HEK293T (cell line): ENCODE measurements at regions not wholly inside any gene's neighbourhood (a gene's known extent, or its start where the extent isn't known, plus 50 kb on each side); places are given as distances from the start of the nearest gene placed in this dataset.

ENCODE experiments used
- BHLHE40 ChIP-seq: fragments of 450-650 bp; IDR thresholded peaks from 2 replicates; pipeline ENCODE4 v1.6.1; 2016; ENCODE audit warnings: mild to moderate bottlenecking, moderate library complexity, borderline replicate concordance
- FOXA1 ChIP-seq: fragments of 450-650 bp; IDR thresholded peaks from 2 replicates; pipeline ENCODE4 v1.6.1; 2016; ENCODE audit warnings: mild to moderate bottlenecking
- FOXK2 ChIP-seq: fragments of 450-650 bp; IDR thresholded peaks from 2 replicates; pipeline ENCODE4 v1.6.1; 2016; ENCODE audit warnings: mild to moderate bottlenecking
- FOXM1 ChIP-seq: fragments of 450-650 bp; IDR thresholded peaks from 2 replicates; pipeline ENCODE4 v1.6.1; 2017; ENCODE audit warnings: mild to moderate bottlenecking, borderline replicate concordance
- HDGF ChIP-seq: fragments of 450-650 bp; IDR thresholded peaks from 2 replicates; pipeline ENCODE4 v1.6.1; 2017; ENCODE audit warnings: antibody characterized with exemption, borderline replicate concordance
- L3MBTL2 ChIP-seq: fragments of 450-650 bp; conservative IDR thresholded peaks from 2 replicates; pipeline ENCODE4 v1.6.1; 2016; ENCODE audit warnings: mild to moderate bottlenecking
- LEF1 ChIP-seq: fragments of 450-650 bp; IDR thresholded peaks from 2 replicates; pipeline ENCODE4 v1.6.1; 2017; ENCODE audit warnings: mild to moderate bottlenecking, borderline replicate concordance
- NFRKB ChIP-seq: fragments of 450-650 bp; IDR thresholded peaks from 2 replicates; pipeline ENCODE4 v1.6.1; 2016; ENCODE audit warnings: mild to moderate bottlenecking, moderate library complexity
- SP1 ChIP-seq: fragments of 450-650 bp; IDR thresholded peaks from 2 replicates; pipeline ENCODE4 v1.6.1; 2017
- SUZ12 ChIP-seq: fragments of 450-650 bp; IDR thresholded peaks from 2 replicates; pipeline ENCODE4 v1.6.1; 2016; ENCODE audit warnings: mild to moderate bottlenecking
- TARDBP ChIP-seq: fragments of 450-650 bp; IDR thresholded peaks from 2 replicates; pipeline ENCODE4 v1.6.1; 2016
- ZNF384 ChIP-seq: fragments of 450-650 bp; IDR thresholded peaks from 2 replicates; pipeline ENCODE4 v1.6.1; 2016
- TF ChIP-seq, protein P1 (sequence below): fragments of 450-650 bp; IDR thresholded peaks from 2 replicates; pipeline ENCODE4 v1.6.1; 2016

DNA sequence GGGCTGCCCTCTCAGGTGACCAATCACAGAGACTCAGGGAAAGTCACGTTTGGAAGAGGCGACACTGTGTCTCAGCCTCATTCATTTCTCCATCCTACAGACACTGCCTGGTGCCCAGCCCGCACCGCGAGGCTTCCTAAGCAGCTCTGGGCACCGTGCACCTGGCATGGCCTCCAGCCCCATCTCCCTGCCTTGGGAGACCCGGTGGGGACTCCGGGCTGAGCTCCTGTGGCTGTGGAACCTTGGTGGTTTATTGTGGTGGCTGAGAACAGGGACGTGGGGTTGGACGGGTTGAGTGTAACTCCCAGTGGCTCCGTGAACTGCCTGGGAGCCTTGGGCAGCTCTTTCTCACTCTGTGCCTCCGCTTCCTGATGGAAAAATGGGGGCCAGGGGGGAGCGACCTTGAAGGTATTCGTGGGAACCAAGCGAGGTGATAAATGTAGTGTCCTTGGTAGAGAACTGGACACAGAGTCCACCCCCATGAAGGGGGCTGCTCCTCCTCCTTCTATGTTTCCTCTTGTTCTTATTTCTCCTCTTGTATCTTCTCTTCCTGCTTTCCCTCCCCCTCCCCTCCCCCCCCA is 215.4 kb downstream of the SEC14L1 start:
- TF ChIP-seq TARDBP (no peak), ZNF384 (no peak), HDGF (no peak), LEF1 (no peak), FOXK2 (no peak), SP1 (no peak), FOXM1 (no peak), BHLHE40 (no peak), L3MBTL2 (no peak), FOXA1 (no peak), NFRKB (no peak), SUZ12 (no peak)
- TF ChIP-seq, protein P1, sequence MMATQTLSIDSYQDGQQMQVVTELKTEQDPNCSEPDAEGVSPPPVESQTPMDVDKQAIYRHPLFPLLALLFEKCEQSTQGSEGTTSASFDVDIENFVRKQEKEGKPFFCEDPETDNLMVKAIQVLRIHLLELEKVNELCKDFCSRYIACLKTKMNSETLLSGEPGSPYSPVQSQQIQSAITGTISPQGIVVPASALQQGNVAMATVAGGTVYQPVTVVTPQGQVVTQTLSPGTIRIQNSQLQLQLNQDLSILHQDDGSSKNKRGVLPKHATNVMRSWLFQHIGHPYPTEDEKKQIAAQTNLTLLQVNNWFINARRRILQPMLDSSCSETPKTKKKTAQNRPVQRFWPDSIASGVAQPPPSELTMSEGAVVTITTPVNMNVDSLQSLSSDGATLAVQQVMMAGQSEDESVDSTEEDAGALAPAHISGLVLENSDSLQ, result no peak
